PFSK-1 (cell line): ENCODE measurements at regions not wholly inside any gene's neighbourhood (a gene's known extent, or its start where the extent isn't known, plus 50 kb on each side); places are given as distances from the start of the nearest gene placed in this dataset.

Source experiments
- FOXP2 ChIP-seq: optimal IDR thresholded peaks from 2 replicates; pipeline ENCODE3; 2011; ENCODE audit warnings: borderline replicate concordance, control low read depth, inconsistent platforms; ENCODE audit not compliant: insufficient read depth; ENCODE audit errors: extremely low read length, extremely low read depth
- POLR2AphosphoS5 ChIP-seq: IDR thresholded peaks from 2 replicates; pipeline ENCODE4 v1.6.1; 2012; ENCODE audit warnings: low read depth, mild to moderate bottlenecking, control low read depth, low read length, moderate library complexity
- REST ChIP-seq, 2 experiments: IDR thresholded peaks; 2 replicates each; pipeline versions ENCODE4 v1.6.1 to v1.8.0; 2011 to 2012; ENCODE audit warnings: low read depth in 2 of 2, low read length in 2 of 2, control low read depth in 1 of 2, inconsistent platforms in 1 of 2, mild to moderate bottlenecking in 1 of 2, moderate library complexity in 1 of 2; ENCODE audit not compliant: insufficient read depth in 1 of 2
- SIN3A ChIP-seq: IDR thresholded peaks from 2 replicates; pipeline ENCODE4 v1.6.1; 2012; ENCODE audit warnings: mild to moderate bottlenecking, low read length, moderate library complexity, borderline replicate concordance; ENCODE audit not compliant: insufficient read depth
- TAF1 ChIP-seq: IDR thresholded peaks from 2 replicates; pipeline ENCODE4 v1.6.1; 2012; ENCODE audit warnings: low read length, control low read depth, borderline replicate concordance; ENCODE audit not compliant: insufficient read depth

- no peak for TF ChIP-seq REST (IDR thresholded peaks at IDR 0.05; ENCODE audit: insufficient read depth in 1 of 2, low read depth in 2 of 2, low read length in 2 of 2)
Observed at GRCh38 chrX:109952050-109952449, 50.9 kb upstream of the TMEM164 start.

GRCh38 chrX:109952985-109953905, 49.7 kb upstream of the TMEM164 start:
- no peak for TF ChIP-seq FOXP2
- no peak for TF ChIP-seq REST (IDR thresholded peaks at IDR 0.05; ENCODE audit: insufficient read depth in 1 of 2, low read depth in 2 of 2, low read length in 2 of 2)
- TF ChIP-seq TAF1: no peak
- no peak for TF ChIP-seq POLR2AphosphoS5
- TF ChIP-seq SIN3A: no peak
